NB4 (cell line): ENCODE measurements at regions not wholly inside any gene's neighbourhood (a gene's known extent, or its start where the extent isn't known, plus 50 kb on each side); places are given as distances from the start of the nearest gene placed in this dataset.

Experiments used
- CTCF ChIP-seq: IDR thresholded peaks from one replicate; pipeline ENCODE4 v1.5.1; 2012; ENCODE audit warnings: low read depth, low read length
- POLR2A ChIP-seq: IDR thresholded peaks from 2 replicates; pipeline ENCODE4 v1.6.1; 2011; ENCODE audit warnings: mild to moderate bottlenecking; ENCODE audit not compliant: insufficient read length; ENCODE audit errors: extremely low read depth

GRCh38 chr15:31556494-31557150 lies 230.0 kb downstream of the KLF13 start:
- TF ChIP-seq CTCF (no peak), POLR2A (no peak)
